Caki2 (cell line): ENCODE measurements at regions not wholly inside any gene's neighbourhood (a gene's known extent, or its start where the extent isn't known, plus 50 kb on each side); places are given as distances from the start of the nearest gene placed in this dataset.

Experiments used
- DNase-seq: peaks from one replicate; pipeline ENCODE4 v3.0.0-alpha.2; 2015; ENCODE audit warnings: low read depth
- in situ Hi-C: cut with HindIII; loops from 2 replicates; pipeline ENCODE4 v1.10.0; 2016; ENCODE audit warnings: low sequenced_read_pairs, low pct_unique_long_range_greater_than_20kb, mixed read lengths

DNA sequence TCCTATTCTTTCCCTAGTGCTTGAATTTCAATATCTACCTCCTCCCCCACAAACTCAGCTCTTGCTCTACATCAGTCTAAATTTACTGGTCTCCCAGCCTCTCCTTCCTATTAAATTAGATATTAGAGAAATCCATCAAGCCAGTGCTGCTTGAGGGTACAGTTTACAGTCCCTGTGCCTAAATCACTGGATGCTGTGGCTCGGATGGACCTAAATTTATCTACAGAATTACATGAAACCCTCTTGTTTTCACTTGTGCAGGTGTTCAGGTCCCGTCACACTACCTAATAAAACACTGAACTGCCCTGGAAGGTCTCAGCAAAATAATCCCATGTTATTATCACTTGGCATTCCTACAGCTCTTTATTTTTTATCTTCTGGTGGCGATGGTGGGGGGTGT, 134.7 kb upstream of the E2F8 start:
- DNase-seq = no peak
- in situ Hi-C loops = no loop called here

GRCh38 chr11:19374151-19374569, 133.4 kb upstream of the E2F8 start:
- peak; percentile 77 for DNase-seq

GRCh38 chr11:19372381-19372780, 131.6 kb upstream of the E2F8 start:
- in situ Hi-C loops = no loop called here
- DNase-seq = no peak

More at GRCh38 chr11:19374151-19374569, 133.4 kb upstream of the E2F8 start:
- in situ Hi-C loops = no loop called here

GRCh38 chr11:19370100-19370861, 129.5 kb upstream of the E2F8 start:
- DNase-seq = no peak
- in situ Hi-C loops = no loop called here

DNA sequence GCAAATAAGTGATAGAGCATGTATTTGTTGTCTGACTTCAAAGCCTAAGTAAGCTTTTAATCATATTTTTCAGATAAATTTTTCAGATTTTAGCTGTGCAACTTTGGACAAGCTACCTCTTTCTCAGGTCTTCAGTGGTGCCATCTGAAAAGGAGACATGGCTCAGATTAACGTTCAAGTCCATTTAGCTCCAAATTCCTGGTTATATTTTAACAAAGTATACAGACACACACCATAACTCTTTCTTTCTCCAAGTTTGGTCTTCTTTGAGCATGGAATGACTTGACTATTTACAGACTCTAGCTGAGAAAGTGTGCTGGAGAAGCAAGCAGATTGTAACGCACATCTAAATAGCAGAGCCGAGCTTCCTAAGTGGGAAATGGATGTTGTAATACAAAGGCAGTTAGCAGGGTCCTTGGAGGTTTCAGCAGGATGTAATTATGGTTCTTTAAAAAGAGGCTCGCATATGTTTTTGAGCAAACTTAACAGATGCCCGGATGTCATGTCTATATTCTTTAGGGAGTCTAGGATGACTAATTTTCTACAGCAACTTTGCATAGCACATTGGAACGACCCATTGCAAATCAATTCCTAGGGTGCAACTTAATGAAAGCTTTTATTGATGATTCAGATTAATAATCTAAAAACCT, 128.1 kb upstream of the E2F8 start:
- in situ Hi-C loops = no loop called here
- DNase-seq = no peak

- in situ Hi-C loops = no loop called here
- no peak for DNase-seq
These were observed 126.4 kb upstream of the E2F8 start for GRCh38 chr11:19366992-19367709.

- no peak for DNase-seq
- in situ Hi-C loops = no loop called here
These were observed 125.1 kb upstream of the E2F8 start for GRCh38 chr11:19365743-19366410.

GRCh38 chr11:19359221-19360000, 118.7 kb upstream of the E2F8 start:
- in situ Hi-C loops = no loop called here
- no peak for DNase-seq

DNA sequence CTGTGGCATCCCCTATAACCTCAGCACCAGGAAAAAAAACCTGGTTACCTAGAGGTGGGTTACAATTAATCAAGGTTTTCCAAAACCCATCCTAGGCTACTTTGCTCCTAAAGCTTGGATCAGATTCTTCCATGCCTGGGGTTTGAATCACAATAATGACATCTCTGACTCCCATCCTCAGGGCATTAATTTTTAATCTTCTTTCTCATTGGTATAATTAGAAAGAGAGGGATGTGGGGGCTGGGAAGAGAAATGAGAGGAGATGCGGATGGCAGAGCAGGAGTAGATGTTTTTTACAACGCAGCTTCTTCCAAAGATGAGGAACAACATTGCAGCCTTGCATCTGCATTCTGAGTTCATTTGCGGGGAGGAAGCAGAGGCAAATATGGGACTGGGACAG, 117.2 kb upstream of the E2F8 start:
- in situ Hi-C loops = no loop called here
- DNase-seq = no peak

DNA sequence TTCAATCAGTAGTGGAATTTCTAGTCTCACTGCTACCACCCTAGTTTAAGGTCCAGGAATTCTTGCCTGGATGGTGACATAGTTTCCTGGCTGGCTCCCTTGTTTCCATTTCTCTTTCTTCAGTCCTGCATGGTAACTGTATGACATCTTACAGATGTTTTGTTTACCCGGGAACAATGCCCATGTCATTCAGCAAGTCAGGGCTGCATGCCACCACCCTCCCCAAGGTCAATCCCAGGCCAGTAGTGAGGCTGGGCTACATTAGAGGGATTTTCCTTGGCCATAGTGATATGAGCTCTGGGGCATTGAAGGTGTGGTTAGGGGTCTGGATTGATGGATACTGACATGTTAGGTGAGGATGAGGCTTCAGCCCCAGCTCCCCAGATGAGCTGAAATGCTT, 114.9 kb upstream of the E2F8 start:
- no peak for DNase-seq
- in situ Hi-C loops = no loop called here

GRCh38 chr11:19353287-19353850, 112.6 kb upstream of the E2F8 start:
- in situ Hi-C loops = no loop called here
- no peak for DNase-seq

DNA sequence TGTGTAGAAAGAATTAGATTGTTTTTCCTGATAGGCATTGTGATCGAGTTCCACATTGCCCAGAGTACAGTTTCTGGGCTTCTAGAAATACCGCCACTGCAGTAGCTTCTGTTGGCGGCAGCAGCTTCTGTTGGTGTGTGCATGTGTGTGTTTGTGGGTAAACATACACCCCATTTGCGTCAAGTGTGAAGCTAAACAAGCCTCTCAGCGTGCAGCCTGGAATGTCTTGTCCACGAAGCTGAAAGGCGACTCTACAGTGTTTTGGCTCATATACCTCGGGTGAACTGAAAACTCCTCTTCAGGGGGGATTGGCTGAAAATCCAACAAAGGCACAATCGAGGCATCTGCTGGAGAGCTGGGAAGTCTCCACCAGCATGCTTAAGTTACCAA, 112.0 kb upstream of the E2F8 start:
- no peak for DNase-seq
- in situ Hi-C loops = no loop called here

GRCh38 chr11:19352072-19352770, 111.5 kb upstream of the E2F8 start:
- in situ Hi-C loops = no loop called here
- DNase-seq = no peak

DNA sequence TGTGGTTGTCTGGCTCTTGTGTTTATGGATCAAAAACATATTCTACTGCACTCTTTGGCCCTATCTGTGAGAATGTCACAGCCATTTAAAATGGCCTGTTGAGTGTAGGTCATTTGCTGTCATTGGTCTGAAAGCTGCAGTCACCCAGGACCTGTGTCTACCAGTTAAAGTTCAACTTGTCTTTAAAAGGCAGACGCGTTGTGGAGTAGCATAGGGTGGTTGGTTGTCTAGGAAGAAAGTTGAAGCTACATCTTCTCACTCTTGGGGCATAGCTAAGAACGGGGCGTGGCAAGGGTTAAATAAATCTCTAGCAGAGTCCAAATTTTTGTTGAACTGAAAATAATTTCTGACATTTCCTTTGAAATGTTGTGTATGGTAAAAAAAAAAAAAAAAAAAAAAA, 110.7 kb upstream of the E2F8 start:
- DNase-seq = no peak
- in situ Hi-C loops = no loop called here

DNA sequence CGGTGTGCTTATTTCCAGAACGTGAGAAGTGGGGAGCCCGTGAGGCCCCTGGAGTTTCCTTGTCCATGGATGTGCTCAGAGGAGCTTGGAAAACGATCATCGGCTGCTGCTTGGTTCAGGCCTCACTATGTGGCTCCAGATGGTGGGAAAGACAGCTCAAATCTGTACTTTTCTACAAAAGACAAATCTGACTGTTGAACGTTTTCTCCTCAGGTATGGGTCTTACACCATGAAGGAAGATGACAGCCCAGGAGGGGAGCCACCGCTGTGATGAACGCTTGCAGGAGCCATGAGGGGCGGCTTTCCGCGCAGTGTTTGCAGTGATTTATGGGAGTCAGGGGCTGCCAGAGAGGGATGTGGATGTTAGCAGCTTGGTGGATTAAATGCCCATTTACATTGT, 109.4 kb upstream of the E2F8 start:
- in situ Hi-C loops = no loop called here
- DNase-seq = no peak

DNA sequence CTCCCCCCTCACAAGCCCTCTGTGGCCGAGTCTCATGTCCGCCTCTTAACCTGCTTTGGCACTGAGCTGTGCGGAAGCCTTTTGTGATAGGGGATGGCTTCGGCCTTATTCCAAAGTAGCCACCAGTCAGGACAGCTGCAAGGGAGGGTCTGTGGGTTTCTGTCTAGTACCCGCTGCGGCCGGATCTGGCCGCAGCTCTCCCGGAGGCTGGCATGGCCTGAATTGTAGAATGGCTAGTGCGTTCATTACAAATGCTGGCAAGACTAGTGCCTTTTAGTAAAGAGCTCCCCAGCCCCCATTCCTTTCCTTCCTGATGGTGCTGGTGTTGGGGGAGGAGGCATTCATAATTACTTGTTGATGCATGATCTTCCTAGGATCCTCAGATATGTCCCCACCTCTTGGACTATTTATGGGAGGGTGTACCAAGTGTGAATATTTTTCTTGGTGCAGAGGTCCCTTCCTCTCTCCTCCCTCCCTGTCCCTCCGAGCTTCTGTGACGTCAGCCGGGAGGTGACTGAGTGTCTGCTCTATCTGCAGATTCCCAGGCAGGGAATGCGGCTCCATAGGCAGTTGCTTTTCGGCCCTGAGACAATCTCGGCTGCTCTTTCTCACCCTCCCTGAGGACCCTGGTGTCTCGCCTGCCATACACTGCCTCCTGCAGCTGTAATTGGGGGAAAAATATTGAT, 108.7 kb upstream of the E2F8 start:
- in situ Hi-C loops = no loop called here

DNA sequence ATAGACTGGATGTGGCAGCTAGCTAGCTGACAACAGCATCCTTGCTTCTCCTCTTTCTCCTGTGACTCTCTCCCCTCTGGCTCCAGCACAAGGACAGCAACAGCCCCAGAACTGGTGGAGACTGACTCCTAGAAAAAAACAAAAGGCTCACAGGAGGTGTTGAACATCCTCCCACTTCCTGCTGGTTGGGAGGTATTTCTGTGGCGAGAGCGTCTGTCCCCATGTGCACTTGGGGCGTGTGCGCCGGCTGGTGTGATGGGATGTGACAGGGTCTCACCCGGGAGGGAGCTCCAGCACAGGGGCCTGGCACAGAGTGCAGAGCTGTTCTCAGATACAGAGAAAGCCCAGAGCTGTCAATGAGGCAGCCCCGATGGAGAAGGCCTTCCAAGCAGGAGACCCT, 107.2 kb upstream of the E2F8 start:
- DNase-seq = no peak
- in situ Hi-C loops = no loop called here

More for the DNA sequence above, 108.7 kb upstream of the E2F8 start:
- no peak for DNase-seq
